ENCODE measurements at regions not wholly inside any gene's neighbourhood (a gene's known extent, or its start where the extent isn't known, plus 50 kb on each side); places are given as distances from the start of the nearest gene placed in this dataset.

- no peak for TF ChIP-seq REST (IDR thresholded peaks at IDR 0.05; ENCODE audit: low read depth)
- no peak for TF ChIP-seq ZFX (IDR thresholded peaks at IDR 0.05)
- TF ChIP-seq ZNF274 (IDR thresholded peaks at IDR 0.05; ENCODE audit: low read depth, low read length), result no peak
- no peak for TF ChIP-seq CEBPB (IDR thresholded peaks at IDR 0.05; ENCODE audit: low read depth)
Observed at GRCh38 chr21:18663663-18664062, 260.1 kb upstream of the TMPRSS15 start (continued).

GRCh38 chr21:18666725-18667124 is 263.1 kb upstream of the TMPRSS15 start:
- Histone ChIP-seq H3K9me3 (ENCODE audit: control insufficient read depth in 1 of 2, insufficient read depth in 1 of 2, low read depth in 1 of 2, low read length in 2 of 2) (peaks cover 10 to 27% of the 10 kb centered on the region in 2 experiments; a peak in 3 of 4 replicates), H3K9ac (ENCODE audit: low read length) (no peak overlapping the region), H3K79me2 (ENCODE audit: insufficient read depth, low read length) (no peaks in the 10 kb centered on the region), H3K4me1 (ENCODE audit: control insufficient read depth in 1 of 2, insufficient read depth in 2 of 2, low read length in 2 of 2) (no peaks in the 10 kb centered on the region), H3K27ac (ENCODE audit: low read depth, low read length) (no peak overlapping the region), H3K4me2 (ENCODE audit: low read length) (no peak overlapping the region), H3K27me3 (ENCODE audit: insufficient read depth, low read length) (no peaks in the 10 kb centered on the region), H3K4me3 (replicated peaks in 1 of 2; ENCODE audit: low read depth in 1 of 2, low read length in 2 of 2) (no peak overlapping the region), H3K9me2 (ENCODE audit: insufficient read depth) (no peaks in the 10 kb centered on the region), H4K20me1 (ENCODE audit: insufficient read depth) (no peaks in the 10 kb centered on the region), H3K36me3 (ENCODE audit: control insufficient read depth in 1 of 2, insufficient read depth in 2 of 2, low read length in 2 of 2) (no peaks in the 10 kb centered on the region), H2AFZ (ENCODE audit: low read depth, low read length, poor library complexity, severe bottlenecking) (no peak overlapping the region)
- no TSS peak for BruUV-seq (replicated peaks)
- DNase-seq (ENCODE audit: low read depth, low spot score) (no peak), ATAC-seq (no peak)
- intact Hi-C loops (cut with micrococcal nuclease), result no loop called here
- RAD21 ChIA-PET (ENCODE audit: low non-redundant PET in 1 of 2, low total read pairs in 2 of 2, uncharacterized antibody in 2 of 2, unreplicated experiment in 2 of 2), result no interaction called here
- POLR2A ChIA-PET, result no interaction called here
- no peak for TF ChIP-seq SIN3A (IDR thresholded peaks at IDR 0.05; ENCODE audit: low read depth)
- no peak for TF ChIP-seq JUND (IDR thresholded peaks at IDR 0.05)
- TF ChIP-seq CBX3 (IDR thresholded peaks at IDR 0.05; ENCODE audit: low read depth), result no peak
- no peak for TF ChIP-seq EZH2phosphoT487 (IDR thresholded peaks at IDR 0.05; ENCODE audit: borderline replicate concordance)
- no peak for TF ChIP-seq EGR1 (IDR thresholded peaks at IDR 0.05; ENCODE audit: low read depth)
- no peak for TF ChIP-seq CEBPB (IDR thresholded peaks at IDR 0.05; ENCODE audit: low read depth)
- no peak for TF ChIP-seq SRF (IDR thresholded peaks at IDR 0.05; ENCODE audit: low read depth)
- no peak for TF ChIP-seq RAD21 (IDR thresholded peaks at IDR 0.05; ENCODE audit: low read depth)
- TF ChIP-seq REST (IDR thresholded peaks at IDR 0.05; ENCODE audit: low read depth), result no peak
- no peak for TF ChIP-seq POLR2AphosphoS5 (IDR thresholded peaks at IDR 0.05; ENCODE audit: low read depth, low read length)
- CTCF ChIA-PET, result no interaction called here

Data from HCT116 (cell line).